ENCODE measurements at regions not wholly inside any gene's neighbourhood (a gene's known extent, or its start where the extent isn't known, plus 50 kb on each side); places are given as distances from the start of the nearest gene placed in this dataset.

DNA sequence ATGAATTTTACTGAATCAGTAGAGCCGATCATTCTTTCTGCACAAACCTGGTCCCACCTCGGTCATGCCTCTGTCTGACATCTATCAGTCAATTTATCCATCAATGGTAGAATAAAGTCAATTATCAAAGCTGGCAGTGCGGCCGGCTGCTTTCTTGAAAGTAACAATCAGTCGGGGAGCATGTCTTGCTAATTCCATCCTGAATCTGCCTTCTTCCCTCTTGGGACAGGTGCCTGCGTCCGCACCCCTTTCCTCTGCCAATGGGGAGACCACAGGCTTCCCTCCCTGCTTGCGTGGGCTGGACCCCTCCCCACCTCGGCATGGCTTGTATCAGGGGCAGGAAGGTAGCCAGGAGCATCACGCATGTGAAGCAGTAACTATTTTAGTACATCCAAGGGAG, 962.9 kb downstream of the BRD1 start:
- TF ChIP-seq GATA2 (IDR thresholded peaks at IDR 0.05; ENCODE audit: low read depth, low read length) (no peak), GATA3 (IDR thresholded peaks at IDR 0.05; ENCODE audit: low read depth, low read length) (no peak)
